Heart left ventricle (tissue), 13 donors: ENCODE measurements at regions not wholly inside any gene's neighbourhood (a gene's known extent, or its start where the extent isn't known, plus 50 kb on each side); places are given as distances from the start of the nearest gene placed in this dataset.

ENCODE experiments used
- CTCF ChIP-seq, 12 donors: fragments of 200-600 bp; sonication (generic) in 4 of 12; IDR thresholded peaks; one replicate each; pipeline versions ENCODE4 v1.5.0 to v1.8.0; 2018 to 2022; ENCODE audit warnings: antibody characterized with exemption in 12 of 12, mild to moderate bottlenecking in 5 of 12
- POLR2A ChIP-seq, 2 donors: fragments of 450-650 bp; IDR thresholded peaks; one replicate each; pipeline ENCODE4 v1.6.1; 2017; ENCODE audit warnings: antibody characterized with exemption in 2 of 2, mild to moderate bottlenecking in 2 of 2, moderate library complexity in 2 of 2
- donor health status: ischemic (EF 13 %, LVEDD 7.1; RV severe dilation, severe dysfunction).
- donor health status: DM: no; HTN: yes; CAD: no.
- donor health status: DM: no; HTN: no; CAD: no.
- donor health status: ischemic (EF 25% LVEDD 6.9; RV normal size, moderate dysfunction).
- donor health status: ischemic (EF 25% LVEDD 5.7; RV mildly dilated, moderate dysfunction).
- donor health status: ischemic (EF 35%, LVEDD 5.7; RV mildly dilated, moderate dysfunction).
- donor health status: nonischemic (EF 11% LVEDD 7.7; RV severe dilation, severe dysfunction).
- donor health status: DM: yes; HTN: yes; CAD: no.
- donor health status: PGD.
- donor health status: ischemic (EF 29% LVEDD 5.4; RV normal size, mild dysfunction).
- donor health status: nonischemic (EF 23%, LVEDD 6.1; RV moderate dilation, normal function).

DNA sequence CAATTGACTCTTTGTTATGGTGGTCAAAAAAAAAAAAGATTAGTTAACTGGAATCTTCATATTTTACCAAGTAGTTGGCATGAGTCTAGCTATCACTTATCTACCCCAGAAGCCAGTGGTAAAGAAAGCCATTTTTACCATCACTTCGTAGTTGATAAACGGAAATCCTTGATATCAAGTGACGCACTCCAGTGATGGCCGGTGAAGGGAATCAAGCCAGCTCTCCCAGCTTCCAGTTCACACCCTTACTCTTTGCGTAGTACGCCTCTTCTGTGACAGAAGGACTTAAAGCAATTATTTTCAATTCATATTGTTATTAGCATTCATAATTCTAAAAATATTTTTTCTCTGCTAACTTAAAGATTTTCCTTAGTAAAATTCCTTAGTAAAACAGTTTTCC lies 447.9 kb downstream of the GPATCH2 start:
- no peak for TF ChIP-seq CTCF (IDR thresholded peaks at IDR 0.05)
- no peak for TF ChIP-seq POLR2A (IDR thresholded peaks at IDR 0.05)
